ENCODE measurements at regions not wholly inside any gene's neighbourhood (a gene's known extent, or its start where the extent isn't known, plus 50 kb on each side); places are given as distances from the start of the nearest gene placed in this dataset.

DNA sequence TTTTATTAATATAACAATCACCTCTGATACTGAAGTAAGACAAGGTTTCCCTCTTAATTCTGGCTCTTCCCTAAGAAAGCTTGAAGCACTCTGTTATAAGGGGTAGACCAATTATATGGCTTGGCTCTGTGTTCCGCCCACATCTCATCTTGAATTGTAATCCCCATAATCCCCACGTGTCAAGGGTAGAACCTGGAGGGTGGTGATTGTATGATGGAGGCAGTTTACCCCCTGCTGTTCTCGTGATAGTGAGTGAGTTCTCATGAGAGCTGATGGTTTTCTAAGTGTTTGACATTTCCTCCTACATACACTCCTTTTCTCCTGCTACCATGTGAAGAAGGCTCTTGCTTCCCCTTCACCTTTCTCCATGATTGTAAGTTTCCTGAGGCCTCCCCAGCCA is 363.8 kb upstream of the PCDH20 start:
- intact Hi-C loops (cut with micrococcal nuclease; ENCODE audit: unreplicated experiment): no loop called here
- ChIA-PET POLR2A (no interaction called here), CTCF (ENCODE audit: low intra/inter-chr PET ratio, low total read pairs) (no interaction called here)
- Histone ChIP-seq H3K9me3 (ENCODE audit: low read length) (no peaks in the 10 kb centered on the region), H3K4me1 (ENCODE audit: insufficient read depth, low read length) (no peaks in the 10 kb centered on the region), H3K4me2 (ENCODE audit: low read depth, low read length) (no peak overlapping the region), H3K27ac (ENCODE audit: extremely low read length, insufficient read depth, low read length) (no peak overlapping the region), H3K36me3 (replicated peaks in 1 of 2; ENCODE audit: control insufficient read depth in 1 of 2, insufficient read depth in 2 of 2, low read length in 2 of 2) (no peaks in the 10 kb centered on the region), H4K20me1 (ENCODE audit: insufficient read depth, low read length) (no peaks in the 10 kb centered on the region), H2AFZ (ENCODE audit: low read length) (no peak overlapping the region), H3K9ac (ENCODE audit: insufficient read depth, low read depth, low read length) (no peak overlapping the region), H3K4me3 (replicated peaks in 1 of 3; ENCODE audit: insufficient read depth in 1 of 3, low read depth in 2 of 3, low read length in 3 of 3) (no peak overlapping the region), H3K27me3 (ENCODE audit: control insufficient read depth in 1 of 2, insufficient read depth in 2 of 2, low read length in 2 of 2) (no peaks in the 10 kb centered on the region), H3K79me2 (ENCODE audit: insufficient read depth, low read length) (no peaks in the 10 kb centered on the region)
- FAIRE-seq (no peak), ATAC-seq (no peak), DNase-seq (ENCODE audit: low spot score) (no peak)
- in situ Hi-C loops (cut with HindIII; ENCODE audit: extremely low pct_ligation_motif_present, low pct_unique_long_range_greater_than_20kb): no loop called here
- TF ChIP-seq, protein P1, sequence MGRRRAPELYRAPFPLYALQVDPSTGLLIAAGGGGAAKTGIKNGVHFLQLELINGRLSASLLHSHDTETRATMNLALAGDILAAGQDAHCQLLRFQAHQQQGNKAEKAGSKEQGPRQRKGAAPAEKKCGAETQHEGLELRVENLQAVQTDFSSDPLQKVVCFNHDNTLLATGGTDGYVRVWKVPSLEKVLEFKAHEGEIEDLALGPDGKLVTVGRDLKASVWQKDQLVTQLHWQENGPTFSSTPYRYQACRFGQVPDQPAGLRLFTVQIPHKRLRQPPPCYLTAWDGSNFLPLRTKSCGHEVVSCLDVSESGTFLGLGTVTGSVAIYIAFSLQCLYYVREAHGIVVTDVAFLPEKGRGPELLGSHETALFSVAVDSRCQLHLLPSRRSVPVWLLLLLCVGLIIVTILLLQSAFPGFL (CRISPR knock-in tag; IDR thresholded peaks at IDR 0.05): no peak
- TF ChIP-seq ZSCAN22 (CRISPR knock-in tag; IDR thresholded peaks at IDR 0.05) (no peak), ATAD3A (CRISPR knock-in tag; IDR thresholded peaks at IDR 0.05) (no peak)
- BruUV-seq (replicated peaks): no TSS peak
- WGBS (ENCODE audit: low lambda C conversion rate): 6% methylated on average over 2 of the region's 3 CpGs

DNA sequence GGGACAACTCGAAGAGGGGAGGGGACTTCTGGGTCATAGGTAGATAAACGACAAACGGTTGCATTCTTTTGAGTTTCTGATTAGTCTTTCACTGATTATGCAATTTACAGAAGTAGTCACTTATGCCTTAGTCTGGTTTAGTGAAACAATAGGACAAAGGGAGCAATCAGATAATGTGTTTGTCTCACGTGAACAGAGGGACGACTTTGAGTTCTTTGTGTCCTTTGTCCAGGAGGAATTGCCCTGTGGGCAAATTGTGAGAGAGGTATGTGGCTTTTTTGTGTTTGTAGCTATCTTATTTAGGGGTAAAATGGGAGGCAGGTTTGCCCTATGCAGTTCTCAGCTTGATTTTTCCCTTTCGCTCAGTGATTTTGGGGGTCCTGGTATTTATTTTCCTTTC is 362.9 kb upstream of the PCDH20 start:
- TF ChIP-seq, protein P2, sequence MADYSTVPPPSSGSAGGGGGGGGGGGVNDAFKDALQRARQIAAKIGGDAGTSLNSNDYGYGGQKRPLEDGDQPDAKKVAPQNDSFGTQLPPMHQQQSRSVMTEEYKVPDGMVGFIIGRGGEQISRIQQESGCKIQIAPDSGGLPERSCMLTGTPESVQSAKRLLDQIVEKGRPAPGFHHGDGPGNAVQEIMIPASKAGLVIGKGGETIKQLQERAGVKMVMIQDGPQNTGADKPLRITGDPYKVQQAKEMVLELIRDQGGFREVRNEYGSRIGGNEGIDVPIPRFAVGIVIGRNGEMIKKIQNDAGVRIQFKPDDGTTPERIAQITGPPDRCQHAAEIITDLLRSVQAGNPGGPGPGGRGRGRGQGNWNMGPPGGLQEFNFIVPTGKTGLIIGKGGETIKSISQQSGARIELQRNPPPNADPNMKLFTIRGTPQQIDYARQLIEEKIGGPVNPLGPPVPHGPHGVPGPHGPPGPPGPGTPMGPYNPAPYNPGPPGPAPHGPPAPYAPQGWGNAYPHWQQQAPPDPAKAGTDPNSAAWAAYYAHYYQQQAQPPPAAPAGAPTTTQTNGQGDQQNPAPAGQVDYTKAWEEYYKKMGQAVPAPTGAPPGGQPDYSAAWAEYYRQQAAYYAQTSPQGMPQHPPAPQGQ (CRISPR knock-in tag; IDR thresholded peaks at IDR 0.05; ENCODE audit: borderline replicate concordance): no peak
- no peak for TF ChIP-seq ZFP36 (IDR thresholded peaks at IDR 0.05; ENCODE audit: borderline replicate concordance, low read depth, low read length, partially characterized antibody)
- no peak for TF ChIP-seq TBL1XR1 (IDR thresholded peaks at IDR 0.05; ENCODE audit: borderline replicate concordance, low read length, partially characterized antibody)
- no peak for DNase-seq (ENCODE audit: low spot score)

More for the DNA sequence above, 362.9 kb upstream of the PCDH20 start:
- H3K4me1 ChIP-seq (ENCODE audit: insufficient read depth, low read length): no peaks in the 10 kb centered on the region
- H4K20me1 ChIP-seq (ENCODE audit: insufficient read depth, low read length): no peaks in the 10 kb centered on the region
- no peaks in the 10 kb centered on the region for H3K79me2 ChIP-seq (ENCODE audit: insufficient read depth, low read length)
- ATAC-seq (no peak), FAIRE-seq (no peak)
- WGBS (ENCODE audit: low lambda C conversion rate): 10% methylated on average over 6 of the region's 6 CpGs
- H3K27me3 ChIP-seq (ENCODE audit: control insufficient read depth in 1 of 2, insufficient read depth in 2 of 2, low read length in 2 of 2): no peaks in the 10 kb centered on the region
- CTCF ChIA-PET (ENCODE audit: low intra/inter-chr PET ratio, low total read pairs): no interaction called here
- BruUV-seq (replicated peaks): no TSS peak
- H3K36me3 ChIP-seq (replicated peaks in 1 of 2; ENCODE audit: control insufficient read depth in 1 of 2, insufficient read depth in 2 of 2, low read length in 2 of 2): no peaks in the 10 kb centered on the region
- no peaks in the 10 kb centered on the region for H3K9me3 ChIP-seq (ENCODE audit: low read length)
- intact Hi-C loops (cut with micrococcal nuclease; ENCODE audit: unreplicated experiment) (no loop called here), in situ Hi-C loops (cut with HindIII; ENCODE audit: extremely low pct_ligation_motif_present, low pct_unique_long_range_greater_than_20kb) (no loop called here)
- H3K27ac ChIP-seq (ENCODE audit: extremely low read length, insufficient read depth, low read length): no peak overlapping the region
- no peak overlapping the region for H3K9ac ChIP-seq (ENCODE audit: insufficient read depth, low read depth, low read length)
- H3K4me2 ChIP-seq (ENCODE audit: low read depth, low read length): no peak overlapping the region
- POLR2A ChIA-PET: no interaction called here
- H2AFZ ChIP-seq (ENCODE audit: low read length): no peak overlapping the region
- no peak overlapping the region for H3K4me3 ChIP-seq (replicated peaks in 1 of 3; ENCODE audit: insufficient read depth in 1 of 3, low read depth in 2 of 3, low read length in 3 of 3)
